CD4-positive, alpha-beta T cell treated with Interferon alpha-2 for 1 hour (primary cell): ENCODE measurements at regions not wholly inside any gene's neighbourhood (a gene's known extent, or its start where the extent isn't known, plus 50 kb on each side); places are given as distances from the start of the nearest gene placed in this dataset.

ENCODE experiments used
- DNase-seq, 2 donors: peaks; one replicate each; pipeline ENCODE4 v3.0.0-alpha.2; 2020 to 2022

DNA sequence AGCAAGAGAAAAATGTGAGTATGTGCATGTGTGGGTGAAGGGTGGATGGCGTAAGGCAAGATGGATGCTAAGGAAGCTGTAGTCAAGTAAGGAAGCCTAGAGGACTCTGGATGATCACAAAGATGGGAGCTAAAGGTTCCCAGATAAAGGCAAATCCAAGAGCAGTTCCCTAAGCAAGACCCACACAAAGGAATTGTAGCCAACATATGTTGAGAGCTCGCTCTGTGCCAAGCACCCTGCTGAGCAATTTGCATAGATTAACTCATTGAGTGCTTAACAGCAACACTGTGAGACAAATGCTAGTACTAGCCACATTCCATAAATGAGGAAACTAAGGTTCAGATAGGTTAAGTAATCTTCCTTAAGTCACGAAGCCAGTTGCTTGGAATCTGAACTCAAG lies 132.6 kb downstream of the C1D start:
- DNase-seq = no peak

GRCh38 chr2:67936969-67937368 lies 125.8 kb downstream of the C1D start:
- no peak for DNase-seq

DNA sequence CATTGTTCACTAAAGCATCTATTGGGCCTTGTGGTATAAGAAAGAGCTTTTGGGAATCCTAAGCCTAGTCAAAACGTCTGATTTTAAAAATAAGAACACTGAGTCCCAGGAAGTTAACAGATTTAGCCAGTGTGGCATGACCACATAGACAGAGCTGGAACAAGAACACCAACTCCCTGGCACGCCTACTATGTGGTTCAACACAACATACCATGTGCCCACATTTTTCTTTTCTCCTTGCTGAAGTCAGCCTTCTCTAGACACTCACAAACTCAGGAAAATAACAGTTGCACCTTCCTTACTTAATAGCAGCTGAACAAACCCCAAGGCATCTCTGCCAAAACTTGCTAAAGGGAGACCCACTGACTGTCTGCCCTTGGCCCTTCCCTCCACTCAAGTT lies 124.8 kb downstream of the C1D start:
- no peak for DNase-seq

GRCh38 chr2:67945056-67945455 lies 117.7 kb downstream of the C1D start:
- DNase-seq = no peak

GRCh38 chr2:67945940-67946339 lies 116.9 kb downstream of the C1D start:
- no peak for DNase-seq

DNA sequence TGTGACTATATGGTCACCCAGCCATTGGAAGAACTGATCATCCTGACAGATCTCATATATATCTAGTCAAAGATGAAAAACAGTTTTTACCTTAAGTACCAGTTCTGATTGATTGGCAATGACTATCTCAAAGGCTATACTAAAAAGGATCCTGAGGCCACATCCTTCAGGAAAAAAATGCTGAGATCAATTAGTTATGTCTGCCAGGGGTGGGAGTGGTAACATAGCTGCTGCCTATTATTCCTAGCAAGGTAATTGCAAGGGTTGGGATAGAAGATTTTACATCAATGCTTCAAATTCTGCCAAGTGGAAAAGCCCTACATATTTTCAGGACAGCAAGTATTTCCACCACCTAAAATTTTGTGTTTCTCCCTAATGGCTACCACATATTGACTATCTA lies 114.7 kb downstream of the C1D start:
- no peak for DNase-seq

DNA sequence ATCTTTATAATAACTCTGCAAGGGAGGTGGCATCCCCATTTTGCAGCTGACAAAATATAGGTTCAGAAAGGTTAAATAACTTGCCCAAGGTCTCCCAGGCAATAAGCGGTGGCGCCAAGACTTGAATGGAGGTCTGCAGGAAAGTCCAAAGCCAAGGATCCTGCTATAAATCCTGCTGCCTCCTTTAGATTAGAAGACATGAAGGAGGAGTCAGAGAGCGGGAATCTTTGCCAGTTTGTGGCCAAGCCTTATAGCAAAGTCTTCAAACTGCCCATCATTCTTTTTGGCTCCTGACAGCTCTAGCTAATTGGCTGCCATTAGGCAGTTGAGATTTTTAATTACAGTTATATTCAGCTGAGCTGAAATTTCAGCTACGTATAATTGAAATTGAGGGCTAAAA lies 114.3 kb downstream of the C1D start:
- DNase-seq = no peak

- no peak for DNase-seq
These were observed 112.8 kb downstream of the C1D start for GRCh38 chr2:67950018-67950417.

- no peak for DNase-seq
These were observed 111.9 kb downstream of the C1D start for GRCh38 chr2:67950919-67951318.

DNA sequence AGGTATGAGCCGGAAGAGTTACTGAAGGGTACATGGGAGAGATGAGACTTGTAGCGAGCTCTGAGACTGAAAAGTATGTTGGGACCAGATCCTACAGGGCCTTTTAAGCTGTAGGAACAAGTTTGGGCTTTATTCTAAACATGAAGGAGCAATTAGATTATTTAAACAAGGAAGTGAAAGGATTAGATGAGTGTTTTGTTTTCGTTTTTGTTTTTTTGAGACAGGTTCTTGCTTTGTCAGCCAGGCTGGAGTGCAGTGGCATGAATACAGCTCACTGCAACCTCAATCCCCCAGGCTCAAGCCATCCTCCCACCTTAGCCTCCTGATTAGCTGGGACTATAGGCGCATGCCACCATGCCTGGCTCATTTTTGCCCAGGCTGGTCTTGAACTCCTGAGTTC lies 110.7 kb downstream of the C1D start:
- DNase-seq = no peak

GRCh38 chr2:67954093-67954748 lies 108.6 kb downstream of the C1D start:
- no peak for DNase-seq

DNA sequence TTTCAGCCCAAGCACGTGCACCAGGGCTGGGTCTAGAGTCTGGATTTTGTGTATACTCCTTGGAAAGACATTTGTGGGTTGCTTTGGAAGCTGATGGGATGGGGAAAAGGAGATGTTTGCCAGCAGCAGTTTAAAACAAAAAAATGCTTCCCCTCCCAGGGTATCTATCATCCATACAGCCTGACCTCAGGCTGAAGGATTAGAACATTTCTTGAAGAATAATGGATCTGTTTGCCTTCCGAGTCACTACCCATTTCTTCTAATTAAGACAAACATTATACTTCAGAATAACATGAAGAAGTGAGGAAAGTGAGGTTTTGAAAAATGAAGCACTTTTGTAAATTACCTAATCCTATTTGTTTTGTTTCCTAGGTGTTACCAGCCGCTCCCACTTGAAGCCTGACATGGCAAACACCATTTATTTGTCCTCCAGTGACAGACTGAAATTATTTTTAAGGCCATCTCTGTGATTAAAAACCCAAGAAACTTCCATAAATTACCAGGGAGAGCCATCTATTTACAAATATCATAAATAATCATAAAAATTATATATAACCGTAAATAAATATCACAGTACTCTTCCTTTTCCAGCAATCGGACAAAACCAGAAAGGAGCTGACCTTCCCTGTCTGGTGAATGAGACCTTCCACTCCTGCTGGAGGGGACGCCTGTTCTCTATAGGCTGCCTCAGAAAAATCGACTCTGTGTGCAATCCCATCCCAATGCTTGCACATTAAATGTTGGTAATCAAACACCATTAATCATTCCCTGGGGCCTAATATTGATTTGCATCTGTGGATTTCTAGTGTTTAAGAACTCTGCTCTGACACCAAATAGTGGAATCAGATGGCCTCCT lies 106.8 kb downstream of the C1D start:
- no peak for DNase-seq

DNA sequence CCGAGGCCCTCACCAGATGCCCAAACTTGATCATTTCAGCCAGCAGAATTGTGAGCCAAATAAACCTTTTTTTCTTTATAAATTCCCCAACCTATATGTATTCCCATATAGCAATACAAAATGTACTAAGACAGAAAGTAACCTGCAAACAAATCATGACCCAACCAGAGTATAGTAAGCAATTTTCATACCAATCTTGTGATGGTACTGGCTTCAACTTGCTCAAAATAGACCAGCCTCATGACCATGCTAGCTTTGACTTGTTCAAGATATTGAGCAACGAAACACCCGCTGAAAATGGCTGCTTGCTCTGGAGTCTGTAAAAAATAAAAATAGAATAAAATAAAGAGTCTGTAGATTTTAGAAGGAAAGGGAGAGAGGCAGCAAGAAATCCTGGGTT lies 97.6 kb downstream of the C1D start:
- DNase-seq = no peak

DNA sequence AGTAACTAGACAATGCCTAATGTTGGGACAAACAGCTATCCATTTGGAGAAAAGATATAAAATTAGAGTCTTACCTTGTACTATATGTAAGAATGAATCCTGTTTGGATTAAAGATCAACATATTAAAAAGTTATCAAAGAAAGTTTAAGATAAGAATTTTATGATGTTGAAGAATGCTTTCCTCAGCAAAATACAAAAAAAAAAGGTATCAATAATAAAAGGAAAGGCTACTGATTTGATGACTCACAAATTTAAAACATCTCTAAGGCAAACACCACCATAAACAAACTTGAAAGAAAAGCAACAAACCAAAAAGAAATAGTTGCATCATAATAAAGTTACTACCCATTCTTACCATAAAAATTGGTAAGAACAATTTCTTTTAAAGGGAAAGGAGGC lies 92.7 kb downstream of the C1D start:
- DNase-seq = no peak

DNA sequence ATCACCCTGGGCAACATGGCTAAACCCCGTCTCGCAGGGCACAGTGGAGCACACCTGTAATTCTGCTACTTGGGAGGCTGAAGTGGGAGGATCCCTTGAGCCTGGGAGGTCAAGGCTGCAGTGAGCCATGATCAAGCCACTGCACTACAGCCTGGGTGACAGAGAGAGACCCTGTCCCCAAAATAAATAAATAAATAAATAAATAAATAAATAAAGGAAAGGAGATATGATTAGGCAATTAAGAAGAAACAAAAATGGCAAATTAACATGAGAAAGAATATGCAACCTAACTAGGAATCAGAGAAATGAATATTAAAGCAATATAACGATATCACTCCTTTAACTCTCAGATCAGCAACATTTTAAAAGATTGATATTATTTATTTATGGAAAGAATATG lies 92.3 kb downstream of the C1D start:
- DNase-seq = no peak

DNA sequence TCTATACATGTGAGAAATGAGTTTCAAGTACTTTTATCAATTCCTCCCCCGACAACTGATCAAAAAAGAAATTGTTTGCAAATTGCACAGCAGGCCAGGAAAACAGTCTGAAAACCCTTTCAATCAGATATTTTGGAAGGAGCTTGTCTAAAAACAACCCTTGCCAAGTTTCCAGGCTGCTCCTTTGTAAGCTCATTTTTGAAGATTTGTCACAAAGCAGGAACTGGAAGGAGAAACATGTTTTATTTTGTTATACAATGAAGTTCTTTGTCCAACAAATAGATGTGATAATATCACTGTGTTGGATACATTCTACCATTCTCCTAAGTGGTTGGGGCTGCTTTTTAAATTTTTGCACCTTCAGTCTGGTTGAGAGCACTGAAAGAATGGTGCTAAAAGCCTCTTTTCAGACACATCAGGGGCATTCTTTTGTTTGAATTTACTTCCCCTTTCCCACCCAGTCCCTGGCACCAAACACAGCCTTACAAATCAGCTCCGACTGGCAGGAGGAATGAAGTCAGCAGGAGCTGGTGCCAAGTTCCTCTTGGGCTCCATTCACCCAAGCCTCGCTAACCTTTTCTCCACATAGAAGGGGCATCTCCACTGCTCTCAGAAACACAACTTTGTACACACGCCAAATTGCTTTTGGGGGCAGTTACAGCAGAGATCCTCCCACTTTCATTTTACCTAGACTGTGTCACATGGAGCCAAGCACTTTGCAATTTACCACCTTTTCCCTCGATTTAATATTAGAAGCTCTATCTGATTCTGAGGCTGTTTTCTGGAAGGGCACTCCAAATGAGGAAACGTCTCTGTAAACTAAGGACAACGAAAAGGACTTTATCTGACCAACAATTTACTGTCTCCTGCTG lies 88.0 kb downstream of the C1D start:
- no peak for DNase-seq

DNA sequence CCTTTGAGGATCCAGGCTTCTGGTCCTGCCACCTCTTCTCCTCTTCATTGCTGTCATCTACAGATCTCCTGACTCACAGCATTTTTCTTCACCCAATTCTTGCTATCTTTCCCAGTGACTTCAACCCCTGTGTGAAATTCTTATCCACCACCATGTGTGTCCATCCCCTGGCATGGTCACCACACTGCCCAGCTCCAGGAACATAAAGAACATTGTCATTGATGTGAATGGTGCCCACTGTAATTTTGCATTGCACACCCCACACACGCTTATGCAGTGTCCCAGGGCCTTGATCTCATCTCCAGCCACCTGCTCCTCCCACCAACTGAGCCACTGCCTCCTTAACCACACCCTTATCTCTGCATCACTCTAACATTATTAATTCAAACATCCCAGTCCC lies 85.3 kb downstream of the C1D start:
- no peak for DNase-seq

DNA sequence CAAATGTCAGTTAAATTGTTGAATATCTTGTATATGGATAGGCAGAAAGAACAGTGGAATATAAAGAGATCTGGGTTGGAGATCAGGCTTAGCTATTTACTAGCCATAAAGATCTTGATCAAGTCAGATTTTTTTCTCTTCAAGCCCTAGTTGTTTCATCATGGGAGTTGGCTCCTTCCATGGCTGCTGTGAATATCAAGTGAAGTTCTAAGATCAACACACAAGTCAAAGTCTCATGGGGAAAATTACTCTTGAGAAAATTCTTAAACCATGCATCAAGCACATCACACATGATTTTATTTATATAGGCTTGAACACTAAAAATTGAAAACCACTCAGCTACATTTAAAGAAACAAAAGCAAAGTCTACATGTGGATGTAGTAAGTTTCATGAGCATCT lies 79.8 kb downstream of the C1D start:
- DNase-seq = no peak

DNA sequence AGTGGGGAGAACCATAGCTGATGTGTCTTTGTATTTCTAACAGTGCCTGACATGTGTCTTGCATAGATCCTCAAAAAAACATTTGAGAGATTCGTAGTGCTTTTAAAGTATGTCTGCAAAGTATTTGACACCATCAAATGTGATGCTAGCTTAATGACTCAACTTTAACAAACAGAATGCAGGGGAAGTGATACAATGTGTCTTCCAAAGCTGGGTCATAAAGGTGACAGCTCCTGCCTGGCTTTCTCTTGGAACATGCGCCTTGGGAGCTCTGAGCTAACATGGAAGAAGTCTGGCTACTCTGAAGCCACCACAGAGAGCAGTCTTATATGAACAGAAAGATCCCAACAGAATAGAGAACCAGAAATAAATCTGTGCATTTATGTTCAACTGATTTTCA lies 78.2 kb downstream of the C1D start:
- no peak for DNase-seq

DNA sequence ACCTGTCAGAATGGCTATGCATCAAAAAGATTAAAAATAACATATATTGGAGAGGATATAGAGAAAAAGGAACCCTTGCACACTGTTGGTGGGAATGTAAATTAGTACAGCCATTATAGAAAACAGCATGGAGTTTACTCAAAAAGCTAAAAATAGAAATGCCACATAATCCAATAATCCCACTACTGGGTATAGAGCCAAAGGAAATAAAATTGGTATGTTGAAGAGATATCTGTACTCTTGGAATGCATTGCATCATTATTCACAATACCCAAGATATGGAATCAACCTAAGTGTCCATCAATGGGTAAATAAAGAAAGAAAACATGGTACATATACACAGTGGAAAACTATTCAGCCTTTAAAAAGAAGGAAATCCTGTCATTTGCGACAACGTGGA lies 77.2 kb downstream of the C1D start:
- no peak for DNase-seq

GRCh38 chr2:67986258-67986657 lies 76.5 kb downstream of the C1D start:
- no peak for DNase-seq
